Peyer's patch (tissue), 4 donors: ENCODE measurements at regions not wholly inside any gene's neighbourhood (a gene's known extent, or its start where the extent isn't known, plus 50 kb on each side); places are given as distances from the start of the nearest gene placed in this dataset.

Source experiments
- POLR2A ChIP-seq, 2 donors: fragments of 450-650 bp; IDR thresholded peaks; one replicate each; pipeline ENCODE4 v1.5.1; 2017; ENCODE audit warnings: antibody characterized with exemption in 2 of 2, mild to moderate bottlenecking in 2 of 2, moderate library complexity in 2 of 2
- TF ChIP-seq, protein P1 (sequence below), 6 experiments: fragments of 450-650 bp in 4 of 6; fragments of 200-600 bp in 2 of 6; sonication (generic) in 1 of 6; IDR thresholded peaks; one replicate each; pipeline ENCODE4 v1.5.1; 2017 to 2019; ENCODE audit warnings: antibody characterized with exemption in 6 of 6, mild to moderate bottlenecking in 3 of 6, moderate library complexity in 1 of 6

DNA sequence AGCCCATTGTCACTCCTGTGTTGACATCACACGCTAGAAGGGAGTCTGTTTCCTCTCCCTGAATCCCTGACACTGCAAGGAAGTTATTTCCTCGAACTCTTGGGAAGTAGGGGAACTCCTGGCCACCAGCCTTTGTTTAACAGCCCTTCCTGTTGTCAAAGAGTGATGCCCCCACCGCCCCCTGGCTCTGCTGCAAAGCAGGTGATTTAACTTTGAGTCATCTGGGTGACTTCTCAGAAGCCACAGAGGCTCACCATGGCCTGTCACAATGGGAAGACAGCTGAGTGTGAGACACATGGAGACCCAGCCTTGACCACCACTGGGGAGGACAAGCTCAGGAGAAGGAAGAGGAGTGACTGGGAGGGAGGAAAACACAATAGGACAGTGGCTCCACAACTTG, 182.8 kb downstream of the PSMG1 start:
- TF ChIP-seq, protein P1, sequence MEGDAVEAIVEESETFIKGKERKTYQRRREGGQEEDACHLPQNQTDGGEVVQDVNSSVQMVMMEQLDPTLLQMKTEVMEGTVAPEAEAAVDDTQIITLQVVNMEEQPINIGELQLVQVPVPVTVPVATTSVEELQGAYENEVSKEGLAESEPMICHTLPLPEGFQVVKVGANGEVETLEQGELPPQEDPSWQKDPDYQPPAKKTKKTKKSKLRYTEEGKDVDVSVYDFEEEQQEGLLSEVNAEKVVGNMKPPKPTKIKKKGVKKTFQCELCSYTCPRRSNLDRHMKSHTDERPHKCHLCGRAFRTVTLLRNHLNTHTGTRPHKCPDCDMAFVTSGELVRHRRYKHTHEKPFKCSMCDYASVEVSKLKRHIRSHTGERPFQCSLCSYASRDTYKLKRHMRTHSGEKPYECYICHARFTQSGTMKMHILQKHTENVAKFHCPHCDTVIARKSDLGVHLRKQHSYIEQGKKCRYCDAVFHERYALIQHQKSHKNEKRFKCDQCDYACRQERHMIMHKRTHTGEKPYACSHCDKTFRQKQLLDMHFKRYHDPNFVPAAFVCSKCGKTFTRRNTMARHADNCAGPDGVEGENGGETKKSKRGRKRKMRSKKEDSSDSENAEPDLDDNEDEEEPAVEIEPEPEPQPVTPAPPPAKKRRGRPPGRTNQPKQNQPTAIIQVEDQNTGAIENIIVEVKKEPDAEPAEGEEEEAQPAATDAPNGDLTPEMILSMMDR (IDR thresholded peaks at IDR 0.05), result no peak
- no peak for TF ChIP-seq POLR2A (IDR thresholded peaks at IDR 0.05)
